ENCODE measurements at regions not wholly inside any gene's neighbourhood (a gene's known extent, or its start where the extent isn't known, plus 50 kb on each side); places are given as distances from the start of the nearest gene placed in this dataset.
"Not testable (repeated sequence)": the region's sequence is repeated elsewhere in the genome, so short reads cannot be mapped to it uniquely, and the experiment has no call there.

GRCh38 chr7:32816409-32816948 lies 75.1 kb downstream of the KBTBD2 start:
- not testable (repeated sequence) for DNase-seq

DNA sequence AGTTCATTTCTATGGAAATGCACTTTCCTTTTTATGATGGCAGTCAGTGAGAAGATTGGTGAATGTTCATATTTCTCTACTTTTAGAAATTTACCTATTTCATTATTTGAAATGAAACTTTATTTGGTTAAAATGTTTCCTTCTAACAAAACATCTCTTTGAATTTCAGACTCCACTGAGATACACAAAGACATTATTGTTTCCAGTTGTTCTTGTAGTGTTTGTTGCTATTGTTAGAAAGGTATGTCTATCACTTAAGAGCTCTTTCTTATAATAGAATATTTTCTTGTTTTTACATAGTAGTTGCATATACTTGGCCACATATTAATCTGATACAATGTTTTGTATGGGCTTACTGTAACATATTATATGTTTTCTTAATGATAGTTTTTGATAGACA lies 76.8 kb downstream of the KBTBD2 start:
- DNase-seq: not testable (repeated sequence)

GRCh38 chr7:32809871-32810270 lies 81.7 kb downstream of the KBTBD2 start:
- no peak for DNase-seq

DNA sequence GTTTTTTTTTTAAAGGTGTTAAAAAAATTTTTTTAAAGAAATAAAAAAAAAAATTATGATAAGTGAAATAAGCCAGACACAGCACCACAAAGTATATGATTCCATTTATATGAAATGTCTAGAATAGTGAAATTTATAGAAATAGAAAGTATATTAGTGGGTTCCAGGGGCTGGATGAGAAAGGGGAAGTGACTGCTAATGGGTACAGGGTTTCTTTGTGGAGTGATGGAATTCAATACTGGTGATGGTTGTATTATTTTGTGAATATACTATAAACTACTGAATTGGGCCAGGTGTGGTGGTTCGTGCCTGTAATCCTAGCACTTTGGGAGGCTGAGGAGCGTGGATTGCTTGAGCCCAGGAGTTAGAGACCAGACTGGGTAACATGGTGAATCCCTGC lies 82.2 kb downstream of the KBTBD2 start:
- DNase-seq: no peak

DNA sequence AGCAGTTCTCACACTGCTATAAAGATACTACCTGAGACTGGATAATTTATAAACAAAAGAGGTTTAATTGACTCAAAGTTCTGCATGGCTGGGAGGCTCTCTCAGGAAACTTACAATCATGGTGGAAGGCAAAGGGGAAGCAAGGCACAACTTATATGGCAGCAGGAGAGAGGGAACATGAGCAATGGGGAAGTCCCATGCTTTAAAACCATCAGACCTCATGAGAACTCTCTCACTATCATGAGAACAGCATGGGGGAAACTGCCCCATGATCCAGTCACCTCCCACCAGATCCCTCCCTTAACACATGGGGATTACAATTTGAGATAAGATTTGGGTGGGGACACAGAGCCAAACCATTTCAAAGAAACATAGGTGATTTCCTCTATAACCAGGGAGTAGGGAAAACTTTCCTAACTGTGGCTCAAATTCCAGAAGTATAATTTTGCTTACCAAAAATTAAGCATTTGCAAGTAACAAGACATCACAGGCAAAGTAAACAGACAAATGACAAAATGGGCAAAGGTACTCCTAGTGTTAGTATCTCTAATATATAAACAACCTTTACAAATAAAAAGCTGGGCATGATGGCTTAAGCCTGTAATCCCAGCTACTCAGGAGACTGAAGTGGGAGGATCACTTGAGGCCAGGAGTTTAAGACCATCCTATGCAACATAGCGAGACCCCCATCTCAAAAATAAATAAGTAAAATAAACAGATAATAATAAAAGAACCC lies 88.0 kb downstream of the KBTBD2 start:
- DNase-seq: no peak

GRCh38 chr7:32802305-32802910 lies 89.2 kb downstream of the KBTBD2 start:
- DNase-seq: no peak

GRCh38 chr7:32793053-32793452 lies 98.5 kb downstream of the KBTBD2 start:
- DNase-seq: not testable (repeated sequence)

- DNase-seq: not testable (repeated sequence)
These were observed 100.7 kb downstream of the KBTBD2 start for GRCh38 chr7:32790766-32791430.

GRCh38 chr7:32789266-32789665 lies 102.3 kb downstream of the KBTBD2 start:
- DNase-seq: not testable (repeated sequence)

GRCh38 chr7:32788174-32788573 lies 103.4 kb downstream of the KBTBD2 start:
- DNase-seq: not testable (repeated sequence)

GRCh38 chr7:32785365-32785944 lies 106.1 kb downstream of the KBTBD2 start:
- not testable (repeated sequence) for DNase-seq

GRCh38 chr7:32779895-32780294 lies 111.7 kb downstream of the KBTBD2 start:
- DNase-seq: not testable (repeated sequence)

DNA sequence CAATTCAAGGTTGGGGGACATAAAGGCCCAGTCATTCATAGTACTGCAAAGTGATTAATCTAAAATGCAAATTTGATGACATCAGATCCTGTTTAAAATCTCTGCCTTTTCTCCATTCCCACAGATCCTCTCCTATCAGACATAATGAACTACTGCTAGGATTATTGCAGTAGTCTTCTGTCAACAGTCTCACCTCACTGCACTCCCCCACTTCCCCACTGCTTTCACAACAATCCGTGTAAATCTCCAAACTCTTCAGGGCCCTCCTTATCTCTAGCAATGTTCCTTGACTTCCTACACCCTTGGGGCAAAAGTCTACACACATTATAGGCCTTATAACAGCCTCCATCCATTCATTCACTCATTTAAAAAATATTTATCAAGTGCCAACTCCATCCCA lies 112.4 kb downstream of the KBTBD2 start:
- DNase-seq: no peak

- not testable (repeated sequence) for DNase-seq
These were observed 114.4 kb downstream of the KBTBD2 start for GRCh38 chr7:32777041-32777666.

DNA sequence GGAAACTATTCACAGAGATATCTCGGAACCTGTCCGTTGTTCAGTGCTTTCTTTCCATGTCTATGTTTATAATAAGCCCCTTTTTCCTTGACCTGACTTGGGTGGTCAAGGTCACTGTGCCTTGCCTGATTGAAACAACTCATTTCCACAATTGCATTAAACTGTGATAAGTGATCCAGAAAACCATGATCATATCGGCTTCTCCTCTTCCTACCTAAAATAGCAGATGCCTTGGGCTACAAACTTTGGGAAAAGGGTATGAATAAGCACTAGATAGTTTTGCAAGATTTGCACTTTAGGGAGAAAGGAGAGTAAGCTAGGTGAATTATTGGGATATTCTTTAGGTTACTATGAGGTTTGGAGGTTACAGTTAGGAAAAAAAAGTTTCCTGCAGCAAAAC lies 115.2 kb downstream of the KBTBD2 start:
- not testable (repeated sequence) for DNase-seq

GRCh38 chr7:32775809-32776208 lies 115.8 kb downstream of the KBTBD2 start:
- not testable (repeated sequence) for DNase-seq

- DNase-seq: no peak
These were observed 117.0 kb downstream of the KBTBD2 start for GRCh38 chr7:32774541-32774951.

DNA sequence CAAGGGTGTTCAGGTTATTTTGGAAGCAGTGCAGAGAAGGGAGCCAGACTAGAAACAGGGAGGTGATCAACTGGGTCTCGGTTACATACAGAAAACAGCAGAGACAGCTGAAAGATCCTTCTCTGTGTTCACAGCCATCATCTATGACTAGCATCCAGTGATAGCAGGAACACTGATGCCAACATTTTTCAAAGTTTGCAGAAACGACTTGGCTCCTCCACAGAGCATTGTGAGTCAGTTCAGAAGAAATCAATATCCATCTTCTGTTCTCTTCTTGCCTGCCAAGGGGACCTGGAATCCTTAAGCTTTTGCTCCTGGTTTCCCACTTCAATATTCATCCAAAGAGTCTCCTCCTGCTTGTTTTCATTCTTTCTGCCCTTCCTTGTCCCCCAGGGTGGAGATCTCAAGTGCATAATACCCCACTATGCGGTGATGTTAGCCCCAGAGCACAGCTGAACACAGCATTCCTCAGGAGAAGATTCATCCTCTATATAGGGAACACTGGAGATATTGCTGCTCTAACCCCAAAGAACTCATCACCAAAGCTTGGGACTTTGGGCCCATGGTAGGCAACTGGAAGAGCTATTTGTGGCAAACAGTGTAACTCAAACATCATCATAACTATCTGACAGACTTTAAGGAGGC lies 122.6 kb downstream of the KBTBD2 start:
- DNase-seq: not testable (repeated sequence)

DNA sequence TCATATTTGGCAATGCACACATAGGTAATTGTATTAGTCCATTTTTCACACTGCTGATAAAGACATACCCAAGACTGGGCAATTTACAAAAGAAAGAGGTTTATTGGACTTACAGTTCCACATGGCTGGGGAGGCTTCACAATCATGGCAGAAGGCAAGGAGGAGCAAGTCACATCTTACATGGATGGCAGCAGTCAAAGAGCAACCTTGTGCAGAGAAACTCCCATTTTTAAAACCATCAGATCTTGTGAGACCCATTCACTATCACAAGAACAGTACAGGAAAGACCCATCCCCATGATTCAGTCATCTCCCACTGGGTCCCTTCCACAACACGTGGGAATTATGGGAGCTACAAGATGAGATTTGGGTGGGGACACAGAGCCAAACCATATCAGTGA lies 123.2 kb downstream of the KBTBD2 start:
- not testable (repeated sequence) for DNase-seq

- not testable (repeated sequence) for DNase-seq
These were observed 125.8 kb downstream of the KBTBD2 start for GRCh38 chr7:32765649-32766251.

- DNase-seq: no peak
These were observed 126.4 kb downstream of the KBTBD2 start for GRCh38 chr7:32765185-32765584.

- DNase-seq: no peak
These were observed 128.7 kb downstream of the KBTBD2 start for GRCh38 chr7:32762925-32763293.
